ENCODE measurements at regions not wholly inside any gene's neighbourhood (a gene's known extent, or its start where the extent isn't known, plus 50 kb on each side); places are given as distances from the start of the nearest gene placed in this dataset.

DNA sequence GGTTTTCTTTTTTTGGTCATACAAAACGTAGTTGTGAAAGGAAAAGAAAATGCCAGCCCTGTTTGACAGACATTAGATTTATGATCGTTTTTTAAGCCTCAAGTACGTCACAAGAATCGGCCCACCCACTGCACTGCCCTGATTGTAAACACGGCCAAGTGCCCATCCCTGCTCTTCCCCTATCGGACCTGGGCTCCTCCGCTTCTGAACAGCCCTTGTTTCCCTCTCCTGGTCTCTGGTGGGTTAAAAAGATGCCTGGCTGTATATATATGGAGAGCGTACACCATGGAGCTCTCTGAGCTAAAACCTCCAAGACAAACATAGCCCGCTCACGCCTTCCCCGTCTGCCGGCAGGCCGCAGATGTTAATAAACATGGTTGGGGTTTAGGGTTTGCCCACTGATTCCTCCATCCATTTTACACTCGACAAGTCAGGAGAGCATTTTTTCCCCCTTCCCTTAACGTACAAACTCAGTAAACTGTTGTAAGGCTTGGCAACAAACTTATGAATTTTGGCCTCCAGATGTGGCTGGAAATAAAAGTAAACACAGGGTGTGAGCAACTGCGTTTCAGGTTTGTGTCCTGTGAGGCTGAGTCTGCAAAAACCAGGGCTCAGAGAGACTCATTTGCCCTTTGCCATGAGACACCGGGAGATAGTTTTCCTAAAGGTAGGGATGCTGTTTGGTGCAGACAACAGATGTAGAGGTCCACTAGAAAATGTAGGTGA lies 325.9 kb downstream of the SOX9 start:
- Histone ChIP-seq H3K4me3 (no peak overlapping the region), H3K27me3 (no peaks in the 10 kb centered on the region), H3K27ac (no peak overlapping the region), H3K9me3 (no peaks in the 10 kb centered on the region), H3K36me3 (no peaks in the 10 kb centered on the region), H3K4me1 (no peaks in the 10 kb centered on the region)
- TF ChIP-seq CTCF (IDR thresholded peaks at IDR 0.05), result no peak
- intact Hi-C loops (cut with DNase I), result no loop called here
- no peak for DNase-seq
- no peak for ATAC-seq

- no peaks in the 10 kb centered on the region for H3K27me3 ChIP-seq
- TF ChIP-seq CTCF (IDR thresholded peaks at IDR 0.05), result no peak
Measured at GRCh38 chr17:72447251-72447640, 326.4 kb downstream of the SOX9 start.

GRCh38 chr17:72448019-72448418 lies 327.2 kb downstream of the SOX9 start:
- ATAC-seq, result no peak
- H3K27ac ChIP-seq, result no peak overlapping the region
- no peak for TF ChIP-seq CTCF (IDR thresholded peaks at IDR 0.05)
- no peaks in the 10 kb centered on the region for H3K36me3 ChIP-seq
- H3K4me3 ChIP-seq, result no peak overlapping the region
- intact Hi-C loops (cut with DNase I), result no loop called here
- no peaks in the 10 kb centered on the region for H3K27me3 ChIP-seq
- H3K4me1 ChIP-seq, result no peaks in the 10 kb centered on the region
- DNase-seq, result no peak
- no peaks in the 10 kb centered on the region for H3K9me3 ChIP-seq

More at GRCh38 chr17:72447251-72447640, 326.4 kb downstream of the SOX9 start:
- Histone ChIP-seq H3K27ac (no peak overlapping the region), H3K4me1 (no peaks in the 10 kb centered on the region), H3K36me3 (no peaks in the 10 kb centered on the region), H3K9me3 (no peaks in the 10 kb centered on the region), H3K4me3 (no peak overlapping the region)
- DNase-seq, result no peak
- intact Hi-C loops (cut with DNase I), result no loop called here
- ATAC-seq, result no peak

DNA sequence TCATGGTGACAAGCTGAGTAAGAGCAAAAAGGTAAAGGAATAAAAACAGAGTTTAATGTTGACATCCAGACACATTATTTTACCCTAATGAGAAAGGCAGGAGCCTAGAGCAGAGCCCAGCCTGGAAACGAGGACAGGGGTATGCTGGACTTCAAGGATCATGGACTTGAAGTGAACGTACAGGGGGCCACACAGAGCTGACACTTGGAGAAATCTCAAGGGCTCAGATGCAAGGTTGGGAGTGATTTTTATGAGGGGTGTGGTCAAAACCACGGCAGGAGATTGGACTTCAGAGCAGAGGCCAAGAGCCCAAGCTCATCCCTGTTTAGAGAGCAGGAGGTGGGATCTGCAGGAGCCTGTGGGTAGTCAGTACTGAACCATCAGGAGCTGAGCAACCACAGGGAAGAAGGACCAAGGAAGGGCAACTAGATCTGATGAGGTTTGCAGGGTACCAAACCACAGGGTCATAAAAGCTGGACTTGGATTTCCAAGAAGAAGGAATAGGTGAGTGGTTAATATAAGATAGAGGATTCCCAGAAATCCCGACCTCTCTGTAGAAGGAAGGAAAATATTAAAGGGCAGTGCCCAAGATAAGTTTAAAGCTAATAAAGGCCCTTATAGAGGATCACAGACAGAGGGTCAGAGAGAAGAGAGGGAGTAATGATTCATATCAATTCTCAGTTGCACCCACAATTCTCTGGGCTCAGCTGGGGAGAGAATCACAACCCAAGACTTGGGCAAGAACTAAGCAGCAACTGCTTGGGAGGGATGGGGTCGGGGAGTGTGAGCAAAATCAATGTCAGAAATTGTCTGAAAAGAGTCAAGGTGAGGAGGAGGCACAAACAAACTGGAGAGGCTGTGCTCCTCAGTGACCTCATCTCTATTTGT lies 331.7 kb downstream of the SOX9 start:
- H3K36me3 ChIP-seq, result no peaks in the 10 kb centered on the region
- ATAC-seq, result no peak
- intact Hi-C loops (cut with DNase I), result no loop called here
- H3K27ac ChIP-seq, result no peak overlapping the region
- DNase-seq, result no peak
- no peaks in the 10 kb centered on the region for H3K27me3 ChIP-seq
- no peaks in the 10 kb centered on the region for H3K4me1 ChIP-seq
- TF ChIP-seq CTCF (IDR thresholded peaks at IDR 0.05), result no peak
- no peaks in the 10 kb centered on the region for H3K9me3 ChIP-seq
- H3K4me3 ChIP-seq, result no peak overlapping the region

- no peak for ATAC-seq
- H3K36me3 ChIP-seq, result no peaks in the 10 kb centered on the region
- no peak overlapping the region for H3K4me3 ChIP-seq
- intact Hi-C loops (cut with DNase I), result no loop called here
- no peak for DNase-seq
- H3K27ac ChIP-seq, result no peak overlapping the region
- no peaks in the 10 kb centered on the region for H3K27me3 ChIP-seq
- TF ChIP-seq CTCF (IDR thresholded peaks at IDR 0.05), result no peak
- no peaks in the 10 kb centered on the region for H3K4me1 ChIP-seq
- no peaks in the 10 kb centered on the region for H3K9me3 ChIP-seq
Measured at GRCh38 chr17:72454342-72454741, 333.5 kb downstream of the SOX9 start.
